Mucosa of descending colon (tissue), 3 donors: ENCODE measurements at regions not wholly inside any gene's neighbourhood (a gene's known extent, or its start where the extent isn't known, plus 50 kb on each side); places are given as distances from the start of the nearest gene placed in this dataset.

Source experiments
- ATAC-seq: fragments of 200-7000 bp; cut with Tn5 transposase; one replicate; pipeline ENCODE4 v1.9.1; 2020; ENCODE audit warnings: mild to moderate bottlenecking, moderate library complexity
- DNase-seq, 3 donors: peaks; one replicate each; pipeline ENCODE4 v3.0.0-alpha.2; 2020
- H3K36me3 ChIP-seq: fragments of 200-600 bp; one replicate; pipeline ENCODE4 v1.8.0; 2021; ENCODE audit warnings: low read depth, mild to moderate bottlenecking
- H3K4me1 ChIP-seq: fragments of 200-600 bp; one replicate; pipeline ENCODE4 v1.8.0; 2021; ENCODE audit warnings: low read depth, mild to moderate bottlenecking
- H3K4me3 ChIP-seq: fragments of 200-600 bp; one replicate; pipeline ENCODE4 v1.8.0; 2021; ENCODE audit warnings: mild to moderate bottlenecking
- H3K9me3 ChIP-seq: fragments of 200-600 bp; one replicate; pipeline ENCODE4 v1.8.0; 2021; ENCODE audit warnings: mild to moderate bottlenecking
- intact Hi-C, 2 donors: fragments of 100-400 bp; cut with DNase I in 1 of 2; cut with micrococcal nuclease in 1 of 2; formaldehyde crosslinking; loops; one replicate each; pipeline versions ENCODE4 v1.11.0 to v1.11.1; 2022; cut with DNase I, micrococcal nuclease
- TF ChIP-seq, protein P1 (sequence below): fragments of 200-600 bp; IDR thresholded peaks from one replicate; pipeline ENCODE4 v1.8.0; 2022; ENCODE audit warnings: antibody characterized with exemption, mild to moderate bottlenecking
- donor health status: DM: no; HTN: no; CAD: no; lungs with moderate emphysema.
- donor health status: DM: no; HTN: no; CAD: no.
- donor health status: DM: no; HTN: yes; CAD: no.

DNA sequence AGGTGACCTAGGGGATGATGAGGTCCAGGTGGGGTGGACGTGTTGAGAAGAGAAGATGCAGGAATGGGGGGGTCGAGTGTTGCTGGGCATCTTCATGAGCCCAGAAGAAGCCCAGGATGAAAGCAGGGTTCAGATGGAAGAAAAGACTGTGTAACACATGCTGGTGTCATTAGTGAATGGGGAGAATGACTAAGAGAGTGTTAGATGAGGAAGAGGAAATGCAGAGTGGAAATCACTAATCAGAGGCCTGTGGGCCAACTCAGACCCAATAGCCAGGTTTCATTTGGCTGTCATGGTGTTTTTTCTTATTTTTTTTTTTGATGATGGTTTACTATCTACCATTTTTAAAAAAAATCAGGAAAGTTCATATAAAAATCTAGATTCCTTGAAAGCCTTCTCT lies 180.8 kb upstream of the CAMK1G start:
- intact Hi-C loops: no loop called here
- Histone ChIP-seq H3K36me3 (no peaks in the 10 kb centered on the region), H3K9me3 (no peaks in the 10 kb centered on the region), H3K4me1 (no peaks in the 10 kb centered on the region), H3K4me3 (no peak overlapping the region)
- ATAC-seq: no peak
- no peak for DNase-seq
- TF ChIP-seq, protein P1, sequence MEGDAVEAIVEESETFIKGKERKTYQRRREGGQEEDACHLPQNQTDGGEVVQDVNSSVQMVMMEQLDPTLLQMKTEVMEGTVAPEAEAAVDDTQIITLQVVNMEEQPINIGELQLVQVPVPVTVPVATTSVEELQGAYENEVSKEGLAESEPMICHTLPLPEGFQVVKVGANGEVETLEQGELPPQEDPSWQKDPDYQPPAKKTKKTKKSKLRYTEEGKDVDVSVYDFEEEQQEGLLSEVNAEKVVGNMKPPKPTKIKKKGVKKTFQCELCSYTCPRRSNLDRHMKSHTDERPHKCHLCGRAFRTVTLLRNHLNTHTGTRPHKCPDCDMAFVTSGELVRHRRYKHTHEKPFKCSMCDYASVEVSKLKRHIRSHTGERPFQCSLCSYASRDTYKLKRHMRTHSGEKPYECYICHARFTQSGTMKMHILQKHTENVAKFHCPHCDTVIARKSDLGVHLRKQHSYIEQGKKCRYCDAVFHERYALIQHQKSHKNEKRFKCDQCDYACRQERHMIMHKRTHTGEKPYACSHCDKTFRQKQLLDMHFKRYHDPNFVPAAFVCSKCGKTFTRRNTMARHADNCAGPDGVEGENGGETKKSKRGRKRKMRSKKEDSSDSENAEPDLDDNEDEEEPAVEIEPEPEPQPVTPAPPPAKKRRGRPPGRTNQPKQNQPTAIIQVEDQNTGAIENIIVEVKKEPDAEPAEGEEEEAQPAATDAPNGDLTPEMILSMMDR: no peak

DNA sequence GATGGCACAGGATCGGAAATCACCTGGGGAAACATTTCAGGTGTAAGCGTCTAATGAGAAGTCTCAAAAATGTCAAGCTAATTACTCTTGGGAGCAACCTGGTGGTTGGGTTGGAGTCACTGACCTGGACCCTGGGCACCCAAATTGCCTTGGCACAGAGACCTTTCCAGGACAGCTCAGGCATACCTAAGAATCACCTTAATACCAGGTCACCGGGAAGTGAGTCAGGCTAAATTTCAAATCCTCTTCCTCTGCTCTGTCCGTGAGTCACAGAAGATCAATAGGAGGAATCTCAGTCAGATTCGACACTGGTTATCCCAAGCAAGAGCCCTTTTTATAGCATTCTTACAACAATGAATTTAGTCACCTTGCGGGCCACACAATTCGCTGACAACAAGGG lies 179.6 kb upstream of the CAMK1G start:
- intact Hi-C loops: no loop called here
- no peak overlapping the region for H3K4me3 ChIP-seq

DNA sequence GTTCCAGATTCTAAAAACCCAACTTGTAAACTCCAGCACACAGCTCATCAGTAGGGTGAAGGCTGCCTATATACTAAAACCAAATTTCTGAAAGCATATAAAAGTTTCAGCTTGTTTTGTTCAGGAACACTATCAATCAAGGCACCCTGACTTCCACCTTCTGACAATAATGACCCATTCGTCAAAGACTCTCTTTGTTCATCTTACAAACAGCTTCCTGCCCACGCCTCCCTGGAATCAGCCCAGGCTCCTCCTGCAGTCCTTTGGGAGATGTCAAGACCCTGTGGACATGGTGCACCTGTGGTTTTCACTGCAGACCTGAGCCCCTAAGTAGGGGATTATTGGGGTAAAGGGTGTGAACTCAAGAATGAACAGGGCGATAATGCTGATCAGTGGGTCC lies 178.9 kb upstream of the CAMK1G start:
- intact Hi-C loops: no loop called here
- H3K36me3 ChIP-seq: no peaks in the 10 kb centered on the region
- DNase-seq (no peak), ATAC-seq (no peak)
- H3K4me1 ChIP-seq: no peaks in the 10 kb centered on the region
- no peak overlapping the region for H3K4me3 ChIP-seq
- TF ChIP-seq, protein P1: no peak
- no peaks in the 10 kb centered on the region for H3K9me3 ChIP-seq

More for the DNA sequence above, 179.6 kb upstream of the CAMK1G start:
- Histone ChIP-seq H3K36me3 (no peaks in the 10 kb centered on the region), H3K4me1 (no peaks in the 10 kb centered on the region), H3K9me3 (no peaks in the 10 kb centered on the region)
- TF ChIP-seq, protein P1: no peak
- no peak for ATAC-seq
- no peak for DNase-seq

DNA sequence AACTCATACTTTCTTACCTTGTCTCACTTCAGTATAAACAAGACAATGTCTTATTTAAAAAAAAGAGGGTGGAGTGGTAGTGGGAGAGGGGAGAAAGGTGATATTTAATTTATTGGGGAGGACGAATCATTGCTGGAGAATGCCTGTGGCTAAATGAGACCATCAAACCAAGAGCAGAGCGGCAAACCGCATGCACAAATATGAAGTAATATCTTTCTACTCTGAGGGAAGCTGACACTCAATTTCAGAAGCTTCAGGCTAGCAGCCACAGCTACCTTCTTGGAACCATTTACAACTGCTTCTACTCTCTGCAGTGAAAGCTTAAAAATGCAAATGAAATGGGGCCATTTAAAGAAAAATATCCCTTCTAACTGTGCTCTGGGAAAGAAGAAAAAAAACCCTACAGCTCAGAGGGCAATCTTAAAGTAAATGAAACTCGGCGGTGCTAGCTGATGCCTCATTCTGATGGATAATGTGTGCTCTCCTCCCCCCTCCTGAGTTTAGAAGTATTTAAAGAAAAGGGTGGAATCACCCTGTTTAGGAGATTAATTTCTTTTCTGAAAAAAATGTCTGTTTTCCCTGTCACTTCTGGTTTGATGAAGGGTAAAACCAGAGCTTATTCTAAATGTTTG lies 178.2 kb upstream of the CAMK1G start:
- Histone ChIP-seq H3K36me3 (no peaks in the 10 kb centered on the region), H3K4me3 (no peak overlapping the region), H3K4me1 (no peaks in the 10 kb centered on the region), H3K9me3 (no peaks in the 10 kb centered on the region)
- ATAC-seq (no peak), DNase-seq (no peak)
- TF ChIP-seq, protein P1: no peak
- intact Hi-C loops: no loop called here

DNA sequence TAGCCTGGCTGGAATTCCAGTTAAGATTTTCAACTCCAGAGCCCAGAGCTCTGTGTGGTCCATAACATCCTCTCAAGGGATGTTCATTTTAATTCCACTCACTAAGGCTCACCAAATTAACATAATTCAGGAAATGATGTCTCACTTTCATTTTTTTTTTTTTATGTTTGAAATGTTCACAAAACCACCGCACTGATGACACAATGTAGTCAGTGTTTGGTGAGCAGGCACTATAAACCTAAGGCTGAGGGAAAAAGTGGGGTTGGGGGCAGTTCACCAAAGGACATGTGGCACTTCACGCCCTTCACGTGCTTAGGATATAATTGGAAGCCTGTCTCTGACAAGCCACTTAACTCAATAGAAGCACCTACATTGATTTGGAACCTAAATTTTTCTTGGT lies 177.3 kb upstream of the CAMK1G start:
- intact Hi-C loops: no loop called here
- no peaks in the 10 kb centered on the region for H3K9me3 ChIP-seq
- H3K4me1 ChIP-seq: no peaks in the 10 kb centered on the region
- H3K4me3 ChIP-seq: no peak overlapping the region
- TF ChIP-seq, protein P1: no peak
- DNase-seq (no peak), ATAC-seq (no peak)
- no peaks in the 10 kb centered on the region for H3K36me3 ChIP-seq

DNA sequence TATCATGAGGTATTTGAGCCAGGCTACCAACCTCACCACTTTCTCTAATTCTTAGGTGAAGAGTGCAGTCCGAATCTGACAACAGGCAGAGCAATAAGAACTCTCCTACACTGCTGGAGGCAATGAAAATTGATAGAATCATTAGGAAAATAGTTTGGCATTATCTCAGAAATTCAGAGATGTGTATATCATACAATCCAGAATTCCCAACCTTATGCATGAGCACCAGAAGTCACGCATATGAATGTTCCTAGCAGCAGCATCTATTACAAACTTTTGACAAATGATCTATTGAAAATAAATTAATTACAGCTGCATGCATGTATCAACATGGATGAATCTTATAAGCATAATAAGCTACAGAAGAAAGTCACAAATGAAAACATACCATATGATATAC lies 176.9 kb upstream of the CAMK1G start:
- no peaks in the 10 kb centered on the region for H3K36me3 ChIP-seq
- TF ChIP-seq, protein P1: no peak

More for the DNA sequence above, 176.9 kb upstream of the CAMK1G start:
- H3K9me3 ChIP-seq: no peaks in the 10 kb centered on the region
- ATAC-seq (no peak), DNase-seq (no peak)
- no peaks in the 10 kb centered on the region for H3K4me1 ChIP-seq
- intact Hi-C loops: no loop called here
- H3K4me3 ChIP-seq: no peak overlapping the region
